Progenitor cell of endocrine pancreas (in vitro differentiated cells): ENCODE measurements at regions not wholly inside any gene's neighbourhood (a gene's known extent, or its start where the extent isn't known, plus 50 kb on each side); places are given as distances from the start of the nearest gene placed in this dataset.

Experiments
- DNase-seq: peaks from one replicate; pipeline ENCODE4 v3.0.0; 2021; ENCODE audit warnings: low spot score; ENCODE audit not compliant: unreplicated experiment
- H3K27ac Mint-ChIP-seq: 2 replicates; pipeline ENCODE4 v1.8.0; 2021; ENCODE audit warnings: mild to moderate bottlenecking, moderate library complexity, mixed read lengths
- H3K27me3 Mint-ChIP-seq: 2 replicates; pipeline ENCODE4 v1.8.0; 2021; ENCODE audit warnings: mixed read lengths
- H3K36me3 Mint-ChIP-seq: 2 replicates; pipeline ENCODE4 v1.8.0; 2022; ENCODE audit warnings: mixed read lengths; ENCODE audit not compliant: insufficient read depth
- H3K4me1 Mint-ChIP-seq: 2 replicates; pipeline ENCODE4 v1.8.0; 2021; ENCODE audit warnings: low read depth, mixed read lengths
- H3K4me3 Mint-ChIP-seq: 2 replicates; pipeline ENCODE4 v1.8.0; 2021; ENCODE audit warnings: low read depth, mild to moderate bottlenecking, moderate library complexity, mixed read lengths
- H3K9me3 Mint-ChIP-seq: 2 replicates; pipeline ENCODE4 v1.8.0; 2021; ENCODE audit warnings: low read depth, mixed read lengths
- CTCF ChIP-seq: fragments of 200-600 bp; sonication (generic); IDR thresholded peaks from one replicate; pipeline ENCODE4 v1.5.0; 2021; ENCODE audit warnings: antibody characterized with exemption, mild to moderate bottlenecking; ENCODE audit not compliant: unreplicated experiment

GRCh38 chr10:61298194-61298593, 155.0 kb downstream of the TMEM26 start:
- Mint-ChIP-seq H3K36me3 (peaks cover 2% of the 10 kb centered on the region), H3K27me3 (no peaks in the 10 kb centered on the region), H3K9me3 (peaks cover 10% of the 10 kb centered on the region), H3K4me3 (no peak overlapping the region), H3K4me1 (no peaks in the 10 kb centered on the region), H3K27ac (no peak overlapping the region)
- TF ChIP-seq CTCF: no peak
- DNase-seq: no peak

GRCh38 chr10:61296161-61296560, 157.0 kb downstream of the TMEM26 start:
- Mint-ChIP-seq H3K4me3 (no peak overlapping the region), H3K27ac (no peak overlapping the region), H3K36me3 (peaks cover 2% of the 10 kb centered on the region), H3K27me3 (no peaks in the 10 kb centered on the region), H3K4me1 (no peaks in the 10 kb centered on the region), H3K9me3 (peaks cover 10% of the 10 kb centered on the region)
- TF ChIP-seq CTCF: no peak
- no peak for DNase-seq

GRCh38 chr10:61294131-61294530, 159.1 kb downstream of the TMEM26 start:
- Mint-ChIP-seq H3K9me3 (peaks cover 14% of the 10 kb centered on the region), H3K36me3 (peaks cover 4% of the 10 kb centered on the region), H3K4me1 (no peaks in the 10 kb centered on the region), H3K27me3 (no peaks in the 10 kb centered on the region), H3K27ac (no peak overlapping the region), H3K4me3 (no peak overlapping the region)
- no peak for DNase-seq
- TF ChIP-seq CTCF: no peak

- Mint-ChIP-seq H3K4me3 (no peak overlapping the region), H3K36me3 (peaks cover 2% of the 10 kb centered on the region), H3K27me3 (no peaks in the 10 kb centered on the region), H3K9me3 (peaks cover 5% of the 10 kb centered on the region), H3K4me1 (no peaks in the 10 kb centered on the region), H3K27ac (no peak overlapping the region)
- no peak for TF ChIP-seq CTCF
- DNase-seq: no peak
Observed at GRCh38 chr10:61289813-61290212, 163.4 kb downstream of the TMEM26 start.

- Mint-ChIP-seq H3K9me3 (peaks cover 5% of the 10 kb centered on the region), H3K4me1 (no peaks in the 10 kb centered on the region), H3K27me3 (no peaks in the 10 kb centered on the region), H3K36me3 (peaks cover 2% of the 10 kb centered on the region), H3K4me3 (no peak overlapping the region), H3K27ac (no peak overlapping the region)
- no peak for TF ChIP-seq CTCF
- DNase-seq: no peak
Observed at GRCh38 chr10:61286686-61287085, 166.5 kb downstream of the TMEM26 start.
